Keratinocyte (primary cell): ENCODE measurements at regions not wholly inside any gene's neighbourhood (a gene's known extent, or its start where the extent isn't known, plus 50 kb on each side); places are given as distances from the start of the nearest gene placed in this dataset.

Experiments used
- CTCF ChIP-seq, 3 experiments: IDR thresholded peaks in 1 of 3; conservative IDR thresholded peaks in 1 of 3; optimal IDR thresholded peaks in 1 of 3; 2 replicates in 2 of 3; 3 replicates in 1 of 3; pipeline versions ENCODE3 to v1.5.1; 2011; ENCODE audit warnings: low read length in 3 of 3, mild to moderate bottlenecking in 3 of 3, moderate library complexity in 2 of 3, control low read depth in 1 of 3, inconsistent platforms in 1 of 3; ENCODE audit not compliant: insufficient read depth in 2 of 3; ENCODE audit errors: extremely low read depth in 1 of 3
- EZH2 ChIP-seq: IDR thresholded peaks from one replicate; pipeline ENCODE4 v1.6.1; 2012; ENCODE audit warnings: inconsistent platforms, mild to moderate bottlenecking, low read length, moderate library complexity

DNA sequence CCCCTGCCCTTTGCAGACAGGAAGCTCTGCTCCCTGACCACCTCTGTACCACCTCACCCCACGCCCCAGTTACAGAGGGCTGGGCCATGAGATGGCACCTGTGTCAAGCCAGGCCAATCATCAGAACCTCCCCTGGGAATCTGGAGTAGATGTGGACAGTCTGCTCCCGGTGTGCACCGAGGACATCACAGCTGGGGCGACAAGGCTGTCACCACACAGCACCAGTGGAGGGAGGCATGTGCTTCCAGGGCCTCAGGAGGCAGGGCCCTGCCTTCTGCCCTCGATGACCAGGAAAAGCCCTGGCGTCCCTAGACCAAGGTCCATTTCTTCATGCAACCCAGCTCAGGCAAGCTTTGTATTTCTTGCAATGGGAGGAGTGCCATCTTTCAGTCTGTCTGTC is 309.5 kb downstream of the CTTN start:
- TF ChIP-seq CTCF (optimal IDR thresholded peaks at IDR 0.05 in 1 of 3, IDR thresholded peaks at IDR 0.05 in 1 of 3, conservative IDR thresholded peaks at IDR 0.05 in 1 of 3; ENCODE audit: extremely low read depth in 1 of 3, insufficient read depth in 2 of 3, low read length in 3 of 3): no peak
- TF ChIP-seq EZH2: no peak
